ENCODE measurements at regions not wholly inside any gene's neighbourhood (a gene's known extent, or its start where the extent isn't known, plus 50 kb on each side); places are given as distances from the start of the nearest gene placed in this dataset.

DNA sequence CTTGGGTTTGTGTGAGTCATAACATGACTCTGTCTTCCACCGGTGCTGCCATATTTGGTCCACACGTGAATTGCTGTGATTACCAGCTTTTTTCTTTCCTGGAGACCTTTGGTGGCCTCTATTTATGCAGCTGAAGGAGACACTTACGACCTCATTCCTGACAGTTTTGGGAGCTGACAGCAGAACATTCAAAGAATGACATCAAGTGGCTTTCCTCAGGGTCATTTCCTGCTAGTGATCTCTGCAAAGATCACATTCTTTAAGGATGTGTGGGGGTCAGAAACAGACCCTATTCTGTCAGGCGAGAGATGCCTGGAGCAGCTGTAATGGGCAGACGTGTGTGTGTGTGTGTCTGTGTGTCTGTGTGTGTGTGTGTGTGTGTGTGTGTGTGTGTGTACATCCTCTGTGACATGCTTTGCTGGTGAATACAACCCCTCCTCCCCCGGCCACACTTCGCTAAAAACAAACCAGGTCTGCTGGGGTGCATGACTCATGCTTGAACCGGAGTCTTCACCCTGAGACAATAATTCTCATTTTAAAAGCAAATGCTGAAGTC, 115.6 kb downstream of the TMEM170B start (continued):
- no peak for TF ChIP-seq BACH1 (IDR thresholded peaks at IDR 0.05; ENCODE audit: low read length)

Measured in H1 (cell line).